ENCODE measurements at regions not wholly inside any gene's neighbourhood (a gene's known extent, or its start where the extent isn't known, plus 50 kb on each side); places are given as distances from the start of the nearest gene placed in this dataset.
A peak's percentile ranks its signal among the peaks of the same experiment; 100 is the strongest.

DNA sequence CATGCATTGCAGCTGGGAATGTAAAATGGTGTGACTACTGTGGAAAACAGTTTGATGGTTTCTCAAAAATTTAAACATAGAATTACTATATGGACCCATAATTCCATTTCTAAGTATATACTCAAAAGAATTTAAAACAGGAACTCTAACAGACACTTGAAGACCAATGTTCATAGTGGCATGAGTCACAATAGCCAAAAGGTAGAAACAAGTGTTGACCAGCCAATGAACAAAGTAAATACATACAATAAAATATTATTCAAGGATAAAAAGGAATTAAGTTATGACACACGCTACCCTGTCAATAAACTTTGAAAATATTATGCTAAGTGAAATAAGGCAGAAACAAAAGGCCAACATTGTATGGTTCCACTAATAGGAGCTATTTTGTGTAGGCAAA is 357.4 kb upstream of the IL12A start:
- no peak for DNase-seq
- in situ Hi-C loops (cut with HindIII; ENCODE audit: low pct_ligation_motif_present, low pct_unique_long_range_greater_than_20kb, low sequenced_read_pairs): no loop called here

DNA sequence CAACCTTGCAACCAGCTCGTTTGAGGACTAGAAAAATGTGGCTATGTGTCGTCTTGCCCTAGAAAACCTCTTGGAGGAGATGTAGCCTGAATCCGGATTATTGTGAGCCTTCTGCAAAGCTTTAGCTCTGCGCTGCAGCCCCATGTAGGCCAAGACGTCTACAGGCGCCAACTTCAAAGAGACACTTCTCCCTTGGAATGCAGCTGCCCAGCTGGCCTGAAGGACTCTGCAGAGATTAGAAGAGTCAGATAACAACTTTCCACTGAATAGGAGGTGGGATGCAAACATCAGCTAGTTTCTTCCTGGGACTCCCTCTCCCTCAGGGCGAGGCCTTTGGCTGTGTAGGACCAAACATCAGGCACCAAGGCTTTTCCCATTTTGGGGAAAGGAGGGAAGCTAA is 356.5 kb upstream of the IL12A start:
- no peak for DNase-seq
- in situ Hi-C loops (cut with HindIII; ENCODE audit: low pct_ligation_motif_present, low pct_unique_long_range_greater_than_20kb, low sequenced_read_pairs): no loop called here

DNA sequence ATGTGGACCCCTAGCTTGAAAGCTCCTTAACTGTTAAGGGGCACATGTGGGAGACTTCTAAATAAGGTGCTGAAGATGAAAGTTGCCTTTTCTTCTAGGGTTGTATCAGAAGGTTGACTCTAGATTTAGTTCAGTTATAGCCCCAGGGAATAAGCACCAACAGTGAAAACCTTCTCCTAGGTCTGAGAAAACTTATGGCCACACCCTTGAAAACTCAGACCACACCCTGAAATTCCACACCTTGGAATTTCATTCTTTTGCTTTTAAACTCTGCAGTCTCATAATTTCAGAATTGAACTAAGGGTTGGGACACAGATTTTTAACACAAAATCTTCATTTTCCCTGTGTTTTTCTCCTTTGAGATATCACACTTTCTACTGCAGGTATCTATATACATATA is 355.8 kb upstream of the IL12A start:
- DNase-seq: no peak
- in situ Hi-C loops (cut with HindIII; ENCODE audit: low pct_ligation_motif_present, low pct_unique_long_range_greater_than_20kb, low sequenced_read_pairs): no loop called here

DNA sequence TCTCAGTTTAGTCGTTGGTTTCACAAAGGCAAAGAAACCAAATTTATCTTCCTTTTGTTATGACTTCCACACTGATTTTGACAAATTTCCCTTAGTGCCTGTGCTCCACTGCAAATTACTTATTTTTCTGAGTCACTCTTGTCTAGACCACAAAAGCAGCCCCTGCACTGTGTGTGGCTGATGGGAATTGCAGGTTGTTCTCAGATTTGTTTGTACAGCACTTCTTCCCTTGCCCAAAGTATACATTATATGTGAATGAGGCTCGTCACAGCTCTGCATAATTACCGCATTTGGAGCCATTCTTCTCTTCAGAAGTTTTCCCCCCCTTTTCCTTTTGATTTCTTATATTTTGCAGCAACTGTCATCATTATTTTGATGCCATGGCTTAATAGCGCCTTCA is 354.2 kb upstream of the IL12A start:
- DNase-seq: peak; percentile 47
- in situ Hi-C loops (cut with HindIII; ENCODE audit: low pct_ligation_motif_present, low pct_unique_long_range_greater_than_20kb, low sequenced_read_pairs): no loop called here

DNA sequence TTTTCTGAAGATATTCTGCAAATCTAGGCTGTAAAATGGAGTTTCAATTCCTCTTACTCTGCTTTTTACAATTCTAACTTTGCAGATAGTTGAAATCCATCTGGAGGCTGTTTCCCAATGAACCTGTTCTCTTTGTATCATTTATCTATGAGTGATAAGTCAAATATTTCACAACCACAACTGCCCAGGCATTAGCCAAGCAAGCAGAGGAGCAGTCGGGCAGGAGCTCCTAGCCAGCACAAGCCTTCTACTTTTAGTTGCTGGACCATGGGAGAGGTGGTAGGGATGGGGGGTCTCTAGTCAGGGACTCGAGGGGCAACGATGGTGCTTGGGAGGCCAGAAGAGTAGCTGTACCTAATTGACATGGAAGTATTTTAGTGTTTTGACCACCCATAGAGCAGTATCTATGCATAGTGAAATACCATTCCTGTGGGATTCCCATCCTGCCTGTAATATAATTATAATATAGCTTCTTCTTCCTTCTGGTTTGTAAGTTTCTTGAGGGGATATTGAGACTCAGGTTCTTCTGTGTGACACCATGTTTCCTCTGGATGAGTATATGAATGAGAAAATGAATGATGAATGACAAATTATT is 353.5 kb upstream of the IL12A start:
- DNase-seq: peak; percentile 68
- in situ Hi-C loops (cut with HindIII; ENCODE audit: low pct_ligation_motif_present, low pct_unique_long_range_greater_than_20kb, low sequenced_read_pairs): no loop called here

DNA sequence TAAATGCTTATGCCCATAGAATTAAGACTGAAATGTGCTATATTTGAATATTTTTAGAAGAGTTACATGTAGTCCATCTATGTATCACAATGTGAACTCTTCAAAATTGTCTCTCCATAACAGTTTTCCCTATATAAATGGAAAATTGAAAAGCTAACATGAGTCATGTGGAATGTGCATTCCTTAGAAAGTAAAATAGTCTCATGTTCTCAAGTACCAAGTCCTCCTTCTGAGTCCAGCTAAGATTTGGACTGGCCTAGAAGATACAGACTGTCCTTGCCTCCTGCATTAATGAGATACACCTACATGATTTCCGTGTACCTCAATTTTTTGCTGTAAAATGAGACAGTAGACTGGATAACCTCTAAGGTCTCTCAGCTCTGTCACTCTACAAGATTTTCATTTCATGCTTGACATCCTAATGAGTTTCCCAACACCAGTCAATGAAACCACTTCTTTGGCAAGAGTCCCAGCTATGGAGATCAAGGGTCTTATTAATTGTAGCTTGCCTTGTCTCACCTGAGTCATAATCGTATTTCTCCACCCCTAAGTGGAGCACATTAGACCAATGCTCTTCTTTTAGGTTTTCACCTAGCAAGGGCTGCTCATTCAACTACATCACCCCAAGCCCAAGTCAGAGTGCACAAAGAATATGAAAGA is 350.6 kb upstream of the IL12A start:
- peak; percentile 44 for DNase-seq
- in situ Hi-C loops (cut with HindIII; ENCODE audit: low pct_ligation_motif_present, low pct_unique_long_range_greater_than_20kb, low sequenced_read_pairs): no loop called here

DNA sequence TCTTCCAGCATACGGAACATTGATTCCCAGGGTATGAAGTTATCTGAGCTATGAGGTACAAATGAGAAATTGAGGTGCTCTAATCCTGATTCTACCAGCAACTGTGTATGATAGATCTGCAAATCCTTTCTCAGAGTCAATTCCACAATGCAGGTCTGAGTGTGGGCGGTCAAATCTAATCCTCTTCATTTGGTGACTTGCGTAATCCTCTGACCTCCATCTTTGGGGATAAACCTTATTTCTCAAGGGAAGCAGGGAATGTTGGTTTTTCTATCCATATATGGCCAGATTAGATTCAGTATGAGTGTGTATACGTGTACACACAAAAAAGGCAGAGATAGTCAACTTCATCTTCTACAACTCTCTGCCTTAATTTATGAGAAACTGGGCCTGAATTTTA is 348.4 kb upstream of the IL12A start:
- in situ Hi-C loops (cut with HindIII; ENCODE audit: low pct_ligation_motif_present, low pct_unique_long_range_greater_than_20kb, low sequenced_read_pairs): no loop called here
- DNase-seq: no peak

DNA sequence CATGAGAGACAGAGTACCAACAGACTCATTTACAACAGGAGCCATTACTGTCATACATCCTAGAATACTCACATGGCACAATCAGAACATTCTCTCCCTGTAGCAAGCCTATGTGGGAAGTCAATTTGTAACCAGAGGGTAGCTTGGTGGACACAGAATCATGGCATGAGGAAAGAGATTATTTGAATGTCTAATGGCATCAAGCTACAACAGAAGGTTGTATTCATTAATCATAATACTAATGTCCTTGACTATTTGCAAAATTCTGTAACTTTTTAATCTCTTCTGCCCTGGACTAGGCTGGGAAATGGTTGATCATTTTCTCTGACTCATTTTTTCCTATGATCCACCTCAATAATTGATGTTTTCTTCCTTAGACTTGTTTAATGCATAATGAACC is 345.2 kb upstream of the IL12A start:
- no peak for DNase-seq
- in situ Hi-C loops (cut with HindIII; ENCODE audit: low pct_ligation_motif_present, low pct_unique_long_range_greater_than_20kb, low sequenced_read_pairs): no loop called here

DNA sequence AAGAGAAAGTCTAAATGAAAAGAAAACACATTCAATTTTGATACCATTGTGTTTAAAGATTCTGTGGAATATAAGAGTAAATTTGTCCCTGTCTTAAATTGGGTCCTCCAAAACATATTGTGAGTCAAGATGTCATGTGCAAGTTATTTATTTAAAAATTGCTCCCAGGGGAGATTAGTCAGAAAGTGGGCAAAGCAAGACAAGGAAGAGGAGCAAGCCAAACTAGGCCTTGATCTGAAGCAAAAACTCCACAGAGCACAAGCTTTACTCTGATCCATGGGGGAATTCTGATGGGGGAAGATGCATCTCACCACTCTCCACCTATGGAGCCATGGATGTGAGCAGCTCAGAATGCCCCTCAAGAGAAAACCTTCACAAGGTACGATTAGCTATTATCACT is 342.8 kb upstream of the IL12A start:
- DNase-seq: no peak
- in situ Hi-C loops (cut with HindIII; ENCODE audit: low pct_ligation_motif_present, low pct_unique_long_range_greater_than_20kb, low sequenced_read_pairs): no loop called here

DNA sequence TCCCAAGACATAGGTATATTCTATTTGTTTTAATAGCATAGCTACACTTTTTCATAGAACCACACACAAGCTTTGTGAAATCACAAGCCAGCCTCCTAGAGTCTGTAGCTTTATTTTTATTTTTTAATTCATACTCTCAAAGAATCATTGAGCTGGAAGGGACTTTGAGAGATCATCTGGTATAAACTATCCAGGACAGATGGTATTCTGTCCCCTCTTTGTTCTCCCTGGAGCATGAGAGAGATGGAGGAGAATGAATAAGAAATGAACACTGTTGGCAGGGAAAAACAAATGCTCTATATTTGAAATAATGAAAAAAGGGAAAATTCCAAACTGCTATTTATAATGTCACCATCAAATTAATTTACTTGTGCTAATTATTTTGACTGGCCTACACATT is 338.7 kb upstream of the IL12A start:
- in situ Hi-C loops (cut with HindIII; ENCODE audit: low pct_ligation_motif_present, low pct_unique_long_range_greater_than_20kb, low sequenced_read_pairs): no loop called here
- no peak for DNase-seq

DNA sequence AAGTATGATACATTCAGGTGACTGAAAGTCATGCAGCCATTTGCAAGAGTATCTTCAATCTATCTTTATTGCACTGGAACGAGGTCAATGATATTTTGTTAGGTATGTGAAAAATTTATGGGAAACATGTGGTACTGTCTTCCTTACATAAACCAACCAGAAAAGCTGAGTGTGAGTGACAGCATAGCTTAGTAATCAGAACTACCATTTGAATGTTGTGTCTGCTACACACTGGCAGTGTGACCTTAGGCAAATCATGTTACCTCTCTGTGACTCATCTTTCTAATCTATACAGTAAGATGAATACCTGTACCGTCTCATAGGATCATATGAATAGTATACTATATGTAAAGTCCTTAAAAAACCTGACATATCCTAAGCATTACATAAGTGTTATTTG is 337.9 kb upstream of the IL12A start:
- in situ Hi-C loops (cut with HindIII; ENCODE audit: low pct_ligation_motif_present, low pct_unique_long_range_greater_than_20kb, low sequenced_read_pairs): no loop called here
- no peak for DNase-seq

DNA sequence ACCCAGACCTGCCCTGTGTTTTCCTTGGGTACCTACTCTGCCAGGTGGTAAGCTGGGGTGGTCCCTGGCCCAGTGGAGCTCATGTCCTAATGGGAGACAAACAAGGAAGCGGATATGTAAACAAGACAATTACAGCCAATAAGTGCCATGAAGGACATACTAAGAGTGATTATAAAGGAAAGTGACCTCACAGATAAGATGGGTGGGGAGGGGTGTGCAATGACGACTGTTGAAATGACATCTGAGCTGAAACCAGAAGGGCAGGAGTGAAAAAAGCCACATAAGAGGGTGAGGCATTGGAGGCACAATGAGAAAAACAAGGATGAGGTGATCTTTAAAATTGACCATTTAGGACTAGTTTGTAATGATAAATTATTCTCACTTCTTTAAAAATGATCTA is 336.2 kb upstream of the IL12A start:
- in situ Hi-C loops (cut with HindIII; ENCODE audit: low pct_ligation_motif_present, low pct_unique_long_range_greater_than_20kb, low sequenced_read_pairs): no loop called here
- DNase-seq: no peak

DNA sequence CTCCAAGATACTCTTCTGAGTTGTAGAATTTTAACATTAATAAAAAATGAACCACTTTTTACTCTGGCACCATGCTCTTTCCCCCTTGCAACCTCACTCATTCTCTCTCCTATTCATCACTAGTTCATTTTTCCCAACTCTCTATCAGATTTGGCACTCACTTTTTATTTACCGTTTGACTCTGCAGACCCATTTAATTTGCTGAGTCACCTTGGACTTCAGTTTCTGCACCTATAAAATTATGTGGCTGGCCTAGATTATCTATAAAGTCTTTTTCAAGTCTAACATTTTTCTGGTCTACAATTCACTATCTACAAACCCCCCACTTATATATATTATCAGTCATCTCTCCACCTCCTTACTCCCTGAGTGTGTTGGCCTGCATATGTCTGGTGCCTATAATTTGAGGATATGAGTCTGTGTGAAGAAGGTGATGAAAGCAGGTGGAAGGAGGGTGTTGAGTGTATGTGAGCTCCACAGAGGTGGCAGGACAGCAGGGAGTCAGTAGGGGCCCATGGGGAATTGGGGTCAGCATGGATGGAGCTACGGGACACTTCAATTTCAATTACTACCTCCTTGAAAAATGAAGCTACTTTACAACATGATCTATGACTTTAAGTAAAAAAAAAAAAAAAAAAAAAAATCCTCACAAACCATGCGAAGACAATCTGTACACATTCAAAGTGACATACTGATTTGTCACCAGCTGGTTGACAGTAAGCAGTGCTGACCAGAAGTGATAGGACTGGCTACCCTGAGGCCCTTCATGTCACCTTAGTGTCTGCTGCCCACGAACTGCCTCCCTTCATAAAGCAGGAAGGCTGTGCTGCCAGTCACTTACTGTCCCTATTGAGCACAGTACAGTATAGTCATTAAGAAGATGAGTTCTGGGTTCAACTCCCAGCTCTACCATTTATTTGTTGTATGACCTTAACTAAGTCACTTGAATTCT is 334.2 kb upstream of the IL12A start:
- in situ Hi-C loops (cut with HindIII; ENCODE audit: low pct_ligation_motif_present, low pct_unique_long_range_greater_than_20kb, low sequenced_read_pairs): no loop called here
- DNase-seq: no peak

DNA sequence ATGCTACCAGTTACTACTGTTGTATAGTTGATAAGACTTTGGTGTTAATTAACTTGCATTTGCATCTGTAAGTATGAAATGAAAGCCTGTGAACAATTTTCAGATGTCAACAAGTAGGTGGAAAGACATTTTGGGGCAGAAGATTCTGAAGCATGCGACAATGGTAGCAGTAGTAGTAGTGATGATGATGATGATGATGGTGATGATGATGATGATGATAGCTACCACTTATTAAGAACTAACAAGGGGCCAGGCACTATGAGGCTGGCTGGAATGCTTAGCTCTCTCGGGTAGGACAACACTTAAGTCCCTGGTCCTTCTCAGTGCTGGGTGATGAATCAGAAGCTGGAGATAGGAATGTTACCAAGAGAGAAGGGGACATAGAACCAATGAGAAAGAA is 333.4 kb upstream of the IL12A start:
- in situ Hi-C loops (cut with HindIII; ENCODE audit: low pct_ligation_motif_present, low pct_unique_long_range_greater_than_20kb, low sequenced_read_pairs): no loop called here
- no peak for DNase-seq

DNA sequence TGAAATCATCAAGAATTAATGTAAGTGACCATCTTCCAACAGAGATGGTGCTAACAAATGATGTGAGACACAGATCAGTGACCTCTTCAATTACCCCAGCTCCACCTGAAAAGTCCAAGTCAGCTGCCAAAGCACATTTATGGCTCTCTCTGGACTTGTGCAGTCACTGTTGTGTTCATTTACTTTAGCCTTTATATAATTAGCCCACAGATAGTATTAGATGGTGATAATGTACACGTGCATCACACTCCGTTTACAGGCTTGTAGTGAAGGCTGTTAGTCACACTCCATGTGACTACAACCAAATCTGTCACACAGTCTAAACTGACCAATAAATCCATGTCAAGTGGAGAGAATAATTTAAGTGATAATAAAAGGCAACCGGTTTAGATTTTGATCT is 331.5 kb upstream of the IL12A start:
- no peak for DNase-seq
- in situ Hi-C loops (cut with HindIII; ENCODE audit: low pct_ligation_motif_present, low pct_unique_long_range_greater_than_20kb, low sequenced_read_pairs): no loop called here

DNA sequence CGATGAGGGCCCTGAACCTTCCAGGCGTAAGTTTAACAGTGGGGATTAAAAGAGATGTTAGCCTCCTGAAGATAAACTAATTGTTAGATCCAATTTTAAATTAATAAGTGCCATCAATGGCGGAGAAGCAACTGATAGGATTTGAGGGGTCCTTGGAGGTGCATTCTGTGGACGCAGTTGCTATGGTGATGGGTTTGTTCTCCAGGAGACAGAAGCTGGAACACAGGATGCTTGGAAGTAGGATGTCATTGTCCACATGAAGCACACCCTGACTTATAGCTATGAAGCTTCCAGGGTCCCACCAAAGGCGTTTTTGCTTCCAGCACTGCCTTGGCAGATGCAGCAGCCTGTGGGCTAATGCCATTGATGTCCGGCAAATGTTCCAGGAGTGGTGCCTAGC is 331.0 kb upstream of the IL12A start:
- no peak for DNase-seq
- in situ Hi-C loops (cut with HindIII; ENCODE audit: low pct_ligation_motif_present, low pct_unique_long_range_greater_than_20kb, low sequenced_read_pairs): no loop called here

DNA sequence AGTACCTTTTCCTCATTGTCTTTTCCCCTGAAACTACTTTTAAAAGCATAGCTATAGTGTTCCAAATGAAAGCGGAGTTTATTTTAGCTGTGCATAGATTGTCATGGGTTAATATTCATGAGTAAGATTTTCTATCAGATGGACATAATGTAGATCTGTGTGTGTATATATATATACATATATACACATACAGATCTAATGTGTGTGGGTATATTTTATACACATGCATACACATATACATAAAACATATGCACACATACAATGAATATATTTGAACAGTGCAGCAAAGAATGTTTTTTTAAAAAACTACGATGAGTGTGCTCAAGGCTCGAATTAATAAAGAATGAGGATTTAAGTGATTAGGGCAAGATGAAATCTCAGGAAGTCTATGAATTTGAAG is 328.3 kb upstream of the IL12A start:
- in situ Hi-C loops (cut with HindIII; ENCODE audit: low pct_ligation_motif_present, low pct_unique_long_range_greater_than_20kb, low sequenced_read_pairs): no loop called here
- DNase-seq: no peak

DNA sequence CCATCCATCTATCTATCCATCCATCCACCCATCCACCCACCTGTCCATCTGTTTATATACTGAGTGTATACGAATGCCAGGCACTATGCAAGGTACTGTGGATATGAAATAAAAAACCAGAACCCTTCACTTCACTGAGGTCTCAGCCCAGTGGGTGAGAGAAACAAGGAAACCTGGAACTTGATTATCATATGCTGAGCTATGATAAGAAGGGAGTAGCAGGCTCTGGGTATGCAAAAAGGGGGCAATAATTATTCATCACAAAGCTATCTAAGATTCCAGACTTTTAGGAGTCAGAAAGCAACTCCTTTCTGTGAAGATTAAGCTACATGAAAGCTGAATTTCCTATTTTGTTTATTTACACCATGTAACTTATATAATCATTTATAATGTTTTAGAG is 327.7 kb upstream of the IL12A start:
- in situ Hi-C loops (cut with HindIII; ENCODE audit: low pct_ligation_motif_present, low pct_unique_long_range_greater_than_20kb, low sequenced_read_pairs): no loop called here

DNA sequence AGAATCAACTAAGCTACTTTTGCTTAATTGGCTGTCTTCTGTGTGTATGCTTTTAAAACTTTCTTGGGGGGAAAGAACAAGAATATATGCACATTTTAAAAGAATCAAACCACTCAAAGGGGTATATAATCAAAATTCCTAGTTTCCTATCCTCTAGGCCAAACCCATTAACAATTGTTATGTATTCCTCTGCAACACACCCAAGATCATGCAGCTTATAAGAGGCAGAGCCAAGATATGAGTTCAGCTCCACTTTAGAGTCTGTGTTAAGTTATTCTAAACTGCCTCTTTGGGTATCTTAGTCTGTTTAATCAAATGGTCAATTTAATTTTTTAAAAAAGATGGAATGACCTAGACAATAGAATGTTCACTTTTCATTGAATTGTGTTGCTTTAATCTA is 326.1 kb upstream of the IL12A start:
- in situ Hi-C loops (cut with HindIII; ENCODE audit: low pct_ligation_motif_present, low pct_unique_long_range_greater_than_20kb, low sequenced_read_pairs): no loop called here
- no peak for DNase-seq

More for the DNA sequence above, 327.7 kb upstream of the IL12A start:
- no peak for DNase-seq

DNA sequence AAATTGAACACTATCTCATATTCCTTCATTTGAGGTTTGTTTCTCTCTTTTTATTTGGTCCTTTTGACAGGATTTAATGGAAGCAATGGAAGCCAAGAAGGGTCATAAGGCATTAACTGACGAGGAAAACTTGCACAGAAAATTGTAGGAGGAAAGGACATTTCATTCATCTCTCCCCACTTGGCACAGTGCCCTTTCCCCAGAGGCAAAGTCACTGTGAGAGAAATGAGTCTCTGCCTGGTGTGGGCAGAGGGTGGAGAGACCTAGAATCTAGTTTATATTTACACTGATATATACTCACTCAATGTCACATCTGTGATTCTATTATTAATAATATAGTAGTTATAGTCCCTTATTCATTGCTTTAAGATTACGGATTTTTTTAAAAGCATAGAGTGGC is 324.6 kb upstream of the IL12A start:
- in situ Hi-C loops (cut with HindIII; ENCODE audit: low pct_ligation_motif_present, low pct_unique_long_range_greater_than_20kb, low sequenced_read_pairs): no loop called here
- no peak for DNase-seq
